GM19328 (cell line): ENCODE measurements at regions not wholly inside any gene's neighbourhood (a gene's known extent, or its start where the extent isn't known, plus 50 kb on each side); places are given as distances from the start of the nearest gene placed in this dataset.

Experiments
- ATAC-seq: cut with Tn5 transposase; IDR thresholded peaks from one replicate; pipeline ENCODE4 v1.9.1; 2021; ENCODE audit warnings: mild to moderate bottlenecking, moderate library complexity; ENCODE audit not compliant: unreplicated experiment

DNA sequence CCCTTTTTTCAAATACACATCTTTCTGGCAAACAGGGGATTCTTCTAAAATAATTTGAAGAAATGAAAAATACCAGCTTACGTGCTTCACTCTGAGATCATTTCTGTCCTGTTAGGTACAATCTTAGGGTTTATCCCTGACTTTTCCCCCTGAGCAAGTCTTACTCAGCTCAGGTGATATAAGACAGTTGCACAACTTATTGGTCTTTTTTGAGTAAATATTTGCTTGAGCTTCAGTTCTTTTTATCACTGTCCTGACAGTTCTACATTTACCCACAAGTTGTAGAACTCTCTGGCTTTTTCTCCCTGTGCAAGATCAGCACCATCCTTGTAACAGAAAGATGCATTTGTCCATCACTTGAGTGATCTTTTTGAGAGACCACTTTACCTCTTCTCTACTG, 84.9 kb downstream of the MID1IP1 start:
- ATAC-seq: no peak

DNA sequence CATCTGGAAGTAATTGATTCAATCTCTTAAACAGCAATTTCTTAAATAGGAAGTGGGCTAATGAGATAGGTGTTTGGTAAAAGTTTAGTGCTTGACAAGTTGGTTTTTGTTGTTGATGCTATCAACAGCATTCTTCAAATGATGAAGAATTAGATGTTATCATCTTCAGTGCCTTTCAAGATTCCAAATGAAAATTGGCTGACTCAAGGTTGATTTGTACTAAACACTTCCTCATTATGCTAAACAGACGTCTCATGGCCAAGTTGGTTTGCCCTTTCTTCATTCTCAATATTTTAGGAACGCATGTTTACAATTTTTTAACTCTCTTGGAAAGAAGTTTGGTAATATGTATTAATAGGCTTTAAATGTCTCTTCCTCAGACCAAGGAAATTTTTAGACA, 86.0 kb downstream of the MID1IP1 start:
- no peak for ATAC-seq

DNA sequence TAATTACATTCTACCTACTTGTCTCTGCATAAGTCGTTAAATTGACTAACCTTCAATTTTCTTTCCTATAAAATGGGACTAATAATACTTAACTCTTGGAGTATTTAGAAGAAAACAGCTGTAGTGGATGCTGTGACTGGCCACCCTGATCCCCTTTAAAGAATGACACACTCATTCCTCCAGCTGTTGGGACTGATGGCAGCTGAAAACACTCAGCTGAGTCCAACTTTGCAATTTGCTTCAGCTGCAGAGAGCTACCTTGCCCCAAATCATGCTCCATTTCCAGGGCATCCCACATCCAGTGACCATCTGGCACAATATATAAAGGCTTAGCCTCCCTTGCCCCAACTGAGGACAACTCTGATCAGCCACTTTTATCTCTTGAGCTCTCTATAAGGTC, 89.1 kb downstream of the MID1IP1 start:
- ATAC-seq: no peak

DNA sequence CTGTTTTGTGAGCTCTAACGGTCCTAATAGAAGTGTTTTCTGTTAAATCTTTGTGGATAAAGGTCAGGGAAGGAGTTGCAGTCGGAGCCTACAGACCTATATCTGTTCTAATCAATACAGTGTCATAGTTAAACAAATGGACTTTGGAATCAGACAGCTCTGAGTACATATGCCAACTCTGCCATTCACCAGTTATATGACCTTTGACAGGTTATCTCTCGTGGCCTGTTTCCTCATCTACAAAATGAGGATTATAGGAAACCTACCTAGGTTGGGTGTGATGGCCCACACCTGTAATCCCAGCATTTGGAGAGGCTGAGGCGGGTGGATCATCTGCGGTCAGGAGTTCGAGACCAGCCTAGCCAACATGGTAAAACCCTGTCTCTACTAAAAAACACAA, 89.7 kb downstream of the MID1IP1 start:
- no peak for ATAC-seq

DNA sequence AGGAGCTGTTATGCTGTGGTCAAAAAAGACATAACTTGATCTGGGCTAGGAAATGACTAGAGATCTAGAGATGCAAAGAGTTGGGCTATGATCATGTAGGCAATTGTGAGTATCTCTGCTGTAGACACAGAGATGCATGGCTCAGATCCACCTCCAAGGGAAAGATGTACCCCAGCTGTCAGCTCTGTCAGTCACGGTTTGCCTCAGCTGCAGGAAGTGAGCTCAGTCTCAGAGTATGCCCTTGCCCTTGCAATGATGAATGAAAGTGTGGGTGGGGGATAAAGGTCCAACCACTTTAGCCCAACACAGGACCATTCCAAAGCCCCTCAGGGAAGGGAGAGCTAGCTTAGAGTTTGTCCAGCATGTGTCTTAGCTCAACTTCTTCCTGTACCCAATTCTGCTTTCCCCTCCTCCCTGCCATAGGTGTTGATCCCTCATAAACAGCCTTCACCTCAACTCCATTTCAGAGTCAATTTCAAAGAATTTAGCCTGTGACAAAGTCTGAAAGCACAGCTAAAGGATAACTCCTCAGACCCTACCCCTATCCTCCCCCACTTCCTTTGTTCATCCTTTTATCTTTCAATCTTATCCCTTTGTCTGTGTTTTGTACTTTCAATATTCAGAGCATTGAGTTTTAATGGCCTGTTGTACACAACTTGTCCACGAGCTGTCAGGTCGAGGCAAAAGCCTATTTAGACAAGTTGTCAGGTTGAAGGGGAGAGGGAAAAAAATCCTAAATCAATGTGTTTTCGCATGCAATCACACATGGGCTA, 90.6 kb downstream of the MID1IP1 start:
- ATAC-seq: peak; percentile 70

DNA sequence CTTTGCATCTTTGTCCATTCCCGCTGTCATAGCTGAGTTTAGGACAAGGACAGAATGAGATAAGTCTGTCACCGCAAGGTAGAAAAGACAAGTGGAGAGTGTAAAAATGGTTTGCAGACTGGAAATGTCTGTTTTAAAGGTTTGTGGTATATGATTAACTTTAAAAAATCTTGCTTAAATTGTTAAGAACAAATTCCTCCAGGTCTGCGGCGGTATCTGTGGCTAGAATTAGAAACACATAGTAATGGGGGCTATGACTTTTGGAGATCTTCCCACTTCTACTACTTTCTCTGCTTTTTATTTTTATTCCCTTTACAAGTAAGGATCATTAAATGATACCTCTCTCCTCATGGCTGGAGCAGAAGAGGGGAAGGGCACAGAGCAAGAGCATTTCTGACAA, 92.2 kb downstream of the MID1IP1 start:
- ATAC-seq: no peak

DNA sequence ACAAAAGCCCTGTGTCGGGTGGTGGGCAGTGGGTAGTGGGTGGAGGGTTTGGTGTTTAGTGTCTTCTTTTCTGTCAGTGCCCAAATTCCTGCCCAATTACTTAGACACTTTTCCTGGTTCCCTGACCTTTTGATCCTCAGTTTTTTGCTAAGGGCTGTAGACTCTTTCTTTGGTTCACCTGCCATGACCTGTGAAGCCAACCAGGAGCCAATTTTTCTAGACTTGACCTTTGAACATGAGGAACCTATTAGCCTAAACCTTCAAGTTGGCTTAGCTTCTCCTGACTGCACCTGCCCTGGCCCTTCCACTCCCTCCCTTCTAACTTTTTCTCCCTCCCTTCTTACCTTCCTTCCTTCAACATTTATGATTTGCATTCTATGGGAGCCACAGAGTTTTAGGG, 94.5 kb downstream of the MID1IP1 start:
- ATAC-seq: no peak

DNA sequence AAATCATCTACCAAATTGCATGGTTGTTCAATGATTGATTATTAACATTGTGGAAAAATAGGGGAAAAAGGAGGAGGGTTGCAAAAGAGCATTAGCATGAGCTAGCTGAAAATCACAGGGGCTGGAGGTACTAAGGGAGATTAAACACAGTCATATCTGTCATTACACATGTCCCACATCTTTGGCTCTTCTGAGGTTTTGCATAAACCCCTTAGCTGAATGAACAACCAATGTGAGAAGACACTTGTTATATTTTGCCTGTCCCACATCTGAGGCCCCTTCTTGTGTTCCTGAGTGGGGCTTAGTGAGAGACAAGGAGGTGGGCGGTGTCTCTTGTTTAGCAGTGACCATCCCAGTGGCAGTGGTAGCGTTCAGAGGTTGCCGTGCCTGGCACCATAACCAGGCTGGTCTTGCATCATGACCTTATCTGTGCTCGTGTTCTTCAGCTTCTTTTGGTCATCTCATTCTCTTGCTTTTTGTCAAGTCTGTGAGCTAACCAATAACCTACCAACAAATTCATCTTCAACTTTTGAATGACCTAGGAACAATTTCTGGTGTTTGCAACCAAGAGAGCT, 95.6 kb downstream of the MID1IP1 start:
- no peak for ATAC-seq

DNA sequence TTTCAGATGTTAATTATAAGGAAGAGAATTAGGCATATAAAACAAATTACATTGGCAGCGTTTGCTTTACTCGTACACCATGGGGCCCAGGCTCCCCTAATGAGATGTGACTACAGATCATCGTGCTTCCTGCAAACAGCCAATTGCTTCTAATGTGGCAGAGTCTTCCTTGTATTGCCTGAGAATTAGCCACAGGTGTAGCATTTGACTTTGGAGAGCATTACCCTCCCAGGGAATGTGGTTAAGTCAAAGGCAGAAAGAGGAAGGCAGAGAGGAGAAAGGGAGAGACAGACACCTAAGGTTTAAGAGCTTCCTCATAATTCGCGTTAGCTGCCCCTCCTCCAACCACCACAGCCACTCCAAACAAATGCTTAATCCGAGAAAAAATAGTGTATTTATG, 97.0 kb downstream of the MID1IP1 start:
- ATAC-seq: no peak

DNA sequence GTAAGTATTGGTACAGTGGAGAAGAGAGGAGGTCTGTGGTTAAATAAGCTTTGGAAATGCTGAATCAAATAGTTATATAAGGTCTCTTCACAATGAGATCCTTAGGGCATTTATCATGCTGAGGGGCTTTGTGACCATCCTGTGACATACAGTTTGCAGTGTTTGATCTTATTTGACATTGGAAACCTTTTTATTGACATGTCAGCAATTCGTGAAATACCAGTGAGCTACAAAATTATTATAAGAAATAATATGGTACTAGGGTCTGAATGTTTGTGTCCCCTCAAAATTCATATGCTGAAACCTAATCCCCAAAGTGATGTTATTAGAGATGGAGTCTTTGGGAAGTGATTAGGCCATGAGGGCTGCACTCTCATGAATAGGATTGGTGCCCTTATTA, 98.4 kb downstream of the MID1IP1 start:
- no peak for ATAC-seq

DNA sequence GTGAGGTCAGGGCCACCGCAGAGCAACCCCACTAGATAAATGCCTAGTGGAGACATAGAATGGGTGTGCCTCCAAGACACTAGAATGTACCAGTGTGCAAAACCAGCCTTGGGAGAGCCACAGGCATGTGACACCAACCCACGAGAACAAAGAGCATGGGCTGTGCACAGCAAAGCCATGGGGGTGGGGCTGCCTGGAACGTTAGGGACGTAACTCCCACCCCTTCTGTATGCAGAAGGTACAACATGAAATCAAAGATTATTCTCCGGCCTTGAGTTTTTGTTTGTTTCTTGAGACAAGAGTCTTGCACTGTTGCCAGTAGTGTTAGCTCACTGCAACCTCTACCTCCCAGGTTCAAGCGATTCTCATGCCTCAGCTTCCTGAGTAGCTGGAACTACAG, 99.5 kb downstream of the MID1IP1 start:
- ATAC-seq: no peak

DNA sequence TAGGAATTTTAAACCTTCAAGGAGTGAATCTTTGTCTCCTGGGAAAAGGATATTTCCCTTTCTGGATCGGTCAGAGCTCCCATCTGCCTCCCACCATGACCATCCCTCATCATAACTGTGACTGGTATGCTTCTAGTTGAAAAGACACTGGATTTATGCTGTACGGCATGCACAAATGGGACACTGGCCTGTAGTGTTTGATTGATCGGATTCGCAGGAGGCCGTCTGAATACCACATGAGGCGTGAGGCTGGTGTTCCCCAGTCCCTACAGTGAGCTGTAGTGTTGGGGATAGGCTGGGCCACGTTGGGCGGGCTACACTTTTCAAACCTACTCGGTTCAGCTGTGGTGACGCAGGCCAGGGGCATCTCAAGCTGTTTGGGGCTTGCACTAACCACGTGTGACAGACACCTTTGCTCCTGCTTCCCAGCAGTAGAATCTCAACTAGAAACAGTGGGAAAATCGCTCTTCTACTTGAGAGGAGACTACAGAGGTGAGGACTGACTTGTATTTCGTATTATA, 101.8 kb downstream of the MID1IP1 start:
- no peak for ATAC-seq

DNA sequence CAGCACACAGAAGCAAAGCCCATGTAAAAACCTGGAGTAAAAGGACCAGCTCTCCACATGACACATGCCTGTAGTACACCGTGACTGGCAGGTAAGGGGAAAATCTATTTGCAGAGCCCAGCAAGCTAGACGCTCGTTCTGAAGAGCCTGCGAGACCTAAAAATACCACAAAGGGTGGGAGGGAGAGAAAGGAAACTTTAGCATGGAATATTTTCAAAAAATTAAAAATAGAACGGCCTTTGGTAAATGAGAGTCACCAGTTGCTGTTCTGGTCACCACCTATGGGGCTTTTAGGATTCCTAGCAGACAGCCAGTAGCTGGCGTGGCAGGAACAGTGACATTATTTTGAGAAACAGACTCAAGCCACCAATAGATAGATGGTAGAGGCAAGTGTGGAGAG, 115.5 kb downstream of the MID1IP1 start:
- no peak for ATAC-seq

DNA sequence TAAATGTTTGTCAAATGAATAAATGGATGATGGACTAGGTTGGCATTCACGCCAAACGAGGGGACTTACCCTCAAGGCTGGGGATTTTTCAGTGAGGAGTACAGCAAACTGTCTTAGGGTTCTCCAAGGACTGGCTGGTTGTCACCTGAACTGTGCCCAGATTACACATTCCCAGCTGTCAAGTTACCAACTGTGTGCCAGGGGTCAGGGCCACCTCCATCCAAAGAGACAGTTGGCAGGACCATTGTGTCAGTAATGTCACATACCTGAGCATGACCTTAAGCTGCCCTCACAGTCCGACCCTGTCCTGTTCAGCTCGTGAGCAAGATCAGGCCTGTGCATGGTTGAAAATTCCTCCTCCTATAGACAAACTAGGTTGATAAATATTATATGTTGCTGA, 116.7 kb downstream of the MID1IP1 start:
- no peak for ATAC-seq

DNA sequence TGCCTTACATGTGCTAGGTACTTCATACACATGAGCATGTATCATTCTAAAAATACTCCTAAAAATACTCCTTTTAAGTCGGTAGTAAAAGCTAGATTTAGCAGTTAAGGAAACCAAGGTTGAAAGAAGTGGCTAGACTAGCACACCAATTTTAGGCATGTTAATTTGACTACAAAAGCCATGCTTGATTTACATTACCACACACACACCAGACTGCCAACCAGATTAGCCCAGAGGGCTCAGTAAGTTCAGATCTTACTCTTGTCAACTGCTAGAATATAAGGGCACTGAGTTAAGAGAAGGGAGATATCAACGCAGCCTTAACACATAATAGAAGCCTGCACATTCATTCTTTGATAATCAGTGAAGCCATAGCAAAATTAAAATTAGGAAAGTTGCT, 117.9 kb downstream of the MID1IP1 start:
- no peak for ATAC-seq

DNA sequence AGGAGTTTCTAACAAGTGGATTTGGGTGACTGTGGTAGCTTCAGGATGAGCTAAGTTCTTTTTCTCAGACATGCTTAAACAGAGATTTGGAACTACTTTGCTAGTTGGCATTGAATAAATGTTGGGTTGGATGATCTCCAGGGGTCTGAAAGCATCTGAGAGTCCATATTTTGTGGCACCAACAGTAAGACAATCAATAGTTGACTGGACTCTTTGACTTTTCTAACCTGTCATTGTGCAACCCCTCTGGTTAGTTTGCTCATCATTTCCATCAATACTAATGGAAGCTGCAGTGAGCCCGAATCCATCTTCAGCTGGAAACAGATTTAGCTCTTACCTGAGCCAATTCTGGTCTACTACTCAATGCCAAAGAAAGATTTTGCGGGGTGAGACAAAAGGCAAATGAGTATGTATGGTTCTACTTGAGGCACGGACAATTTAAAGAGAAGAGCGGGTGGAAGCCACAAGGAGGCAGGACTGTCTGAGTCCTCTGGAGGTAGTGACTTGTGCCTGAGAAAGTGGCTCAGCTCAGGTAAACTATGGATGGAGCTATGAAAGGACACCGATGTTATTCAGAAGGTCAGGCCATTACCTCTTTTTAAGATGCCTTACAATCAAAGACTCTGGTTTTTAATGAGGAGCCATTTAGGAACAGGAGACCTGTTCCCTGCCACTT, 118.7 kb downstream of the MID1IP1 start:
- ATAC-seq: no peak

DNA sequence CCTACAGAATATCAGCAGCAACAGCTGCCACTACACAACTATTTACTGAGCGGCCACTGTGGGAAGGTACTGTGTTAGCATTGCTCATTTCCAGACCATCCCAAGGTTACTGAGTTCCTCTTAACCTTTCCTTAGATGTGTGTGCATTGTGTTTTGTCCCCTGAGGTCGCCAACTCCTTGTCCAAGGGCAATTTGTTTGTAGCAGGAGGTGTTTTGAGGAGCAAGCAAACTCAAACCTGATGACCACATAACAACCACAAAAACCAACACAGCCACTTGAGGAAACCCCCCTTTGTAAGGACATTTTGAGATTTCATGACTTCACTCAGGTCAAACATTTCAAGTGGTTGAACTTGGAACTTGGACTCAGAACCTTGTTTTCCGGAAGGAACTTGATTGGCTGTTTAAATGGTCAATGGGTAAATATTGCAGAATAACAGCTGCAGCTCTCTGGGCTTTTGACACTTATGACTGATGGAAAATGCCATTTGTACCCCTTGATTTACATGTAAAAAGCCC, 122.3 kb downstream of the MID1IP1 start:
- no peak for ATAC-seq

DNA sequence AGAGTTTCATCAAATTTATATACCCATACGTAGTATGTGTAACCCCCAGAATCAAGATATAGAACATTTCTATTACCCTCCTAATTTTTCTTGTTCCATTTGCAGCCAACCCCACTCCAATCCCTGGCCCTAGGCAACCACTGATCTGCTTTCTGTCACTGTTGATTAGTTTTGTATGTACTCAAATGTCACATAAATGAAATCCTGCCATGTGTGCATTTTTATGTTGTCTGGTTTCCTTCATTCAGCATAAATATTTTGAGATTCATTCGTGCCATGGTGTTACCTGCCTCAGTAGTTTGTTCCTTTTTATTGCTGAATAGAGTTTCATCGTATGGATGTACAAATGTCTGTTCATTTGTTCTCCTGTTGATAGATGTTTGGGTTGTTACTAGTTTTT, 126.3 kb downstream of the MID1IP1 start:
- ATAC-seq: no peak

DNA sequence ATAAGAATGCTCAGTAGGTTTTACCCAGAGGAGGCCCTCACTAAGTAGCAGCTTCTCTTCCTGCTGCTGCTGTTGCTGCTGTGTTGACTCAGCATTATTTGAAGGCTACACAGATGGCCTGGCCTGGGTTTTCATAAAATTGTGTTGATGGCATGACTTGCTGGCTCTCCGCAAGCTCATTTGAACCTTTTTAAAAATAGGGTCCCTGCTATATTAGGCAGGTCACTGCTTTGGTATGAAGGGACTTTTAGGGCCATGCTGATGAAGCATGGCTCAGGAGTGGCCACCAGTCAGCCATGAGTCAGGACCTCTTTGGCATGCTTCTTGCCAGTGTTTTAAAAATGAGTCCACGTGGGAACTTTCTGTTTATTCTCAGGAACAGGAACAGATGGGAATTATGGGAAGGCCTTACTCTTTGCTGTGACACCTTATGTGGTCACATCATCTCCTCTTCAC, 128.7 kb downstream of the MID1IP1 start:
- ATAC-seq: no peak

DNA sequence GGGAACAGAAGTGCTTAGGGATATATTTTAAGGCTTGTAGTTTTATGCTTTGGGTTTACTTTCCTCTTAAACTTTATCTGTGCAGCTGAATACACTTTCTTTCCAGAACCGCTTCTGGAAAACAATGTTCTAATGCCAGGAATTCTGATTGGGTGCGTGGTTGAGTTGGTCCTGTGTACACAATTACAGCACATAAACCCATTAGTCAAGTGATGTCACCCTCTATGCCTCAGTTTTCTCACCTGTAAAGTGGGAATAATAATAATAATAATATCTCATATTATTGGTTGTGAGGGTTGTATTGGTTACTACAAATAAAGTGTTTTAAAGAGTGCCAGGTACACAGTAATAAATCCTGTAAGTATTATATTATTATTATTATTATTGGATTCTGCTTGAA, 129.2 kb downstream of the MID1IP1 start:
- no peak for ATAC-seq

DNA sequence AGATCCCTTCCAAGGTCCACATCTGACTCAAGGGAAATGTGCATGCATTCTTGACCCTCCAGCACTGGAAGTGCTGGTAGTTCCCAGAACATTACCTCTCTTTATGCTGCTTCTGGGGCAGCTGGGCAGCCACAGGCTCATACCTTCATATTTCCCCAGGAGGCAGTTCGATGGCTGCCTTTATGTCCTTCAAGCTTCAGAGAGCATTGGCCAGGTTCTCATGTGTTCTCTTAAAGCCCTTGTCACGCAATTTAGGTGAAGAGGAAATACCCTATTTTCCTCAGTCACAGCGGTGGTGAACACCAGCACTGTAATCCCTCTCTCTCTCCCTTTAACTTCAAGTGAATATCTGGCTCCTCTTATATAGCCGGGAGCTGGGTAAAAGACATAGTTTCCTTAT, 134.3 kb downstream of the MID1IP1 start:
- peak; percentile 49 for ATAC-seq

DNA sequence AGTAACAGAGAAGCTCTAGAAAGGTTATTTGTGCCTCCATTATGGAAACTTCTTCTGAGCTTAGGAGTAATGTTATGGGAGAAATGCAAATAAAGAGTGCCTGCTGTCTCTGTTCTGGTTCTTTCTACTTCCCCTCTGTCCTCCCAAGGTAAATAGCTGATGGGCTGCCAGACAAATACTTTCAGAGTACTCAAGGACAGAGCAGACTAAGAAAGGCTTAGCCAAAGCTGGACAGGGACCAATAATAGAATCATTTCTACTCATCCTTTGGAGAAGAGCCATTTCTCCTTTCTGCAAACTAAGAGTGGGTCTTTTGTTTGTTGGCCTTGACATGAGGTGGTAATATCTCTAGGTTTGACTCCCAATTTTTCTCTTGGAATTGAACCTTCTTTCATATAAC, 136.1 kb downstream of the MID1IP1 start:
- ATAC-seq: no peak
